Stimulated activated memory B cell treated with anti-CD40 and anti-IgM and Interleukin-4, amounts not matched to agents 10 μg/mL and 1 μg/mL and 100 μg/mL, for 72 hours (primary cell): ENCODE measurements at regions not wholly inside any gene's neighbourhood (a gene's known extent, or its start where the extent isn't known, plus 50 kb on each side); places are given as distances from the start of the nearest gene placed in this dataset.
"Not testable (repeated sequence)": the region's sequence is repeated elsewhere in the genome, so short reads cannot be mapped to it uniquely, and the experiment has no call there.

Source experiments
- ATAC-seq: fragments of 150-1000 bp; cut with Tn5 transposase; 2 replicates; pipeline ENCODE4 v1.10.0; 2021
- H3K27ac Mint-ChIP-seq: one replicate; pipeline ENCODE4 v1.8.0; 2022; ENCODE audit warnings: mild to moderate bottlenecking, mixed read lengths
- H3K27me3 Mint-ChIP-seq: one replicate; pipeline ENCODE4 v1.8.0; 2022; ENCODE audit warnings: mixed read lengths
- H3K36me3 Mint-ChIP-seq: one replicate; pipeline ENCODE4 v1.8.0; 2022; ENCODE audit warnings: mixed read lengths
- H3K4me1 Mint-ChIP-seq: one replicate; pipeline ENCODE4 v1.8.0; 2022; ENCODE audit warnings: mixed read lengths
- H3K4me3 Mint-ChIP-seq: one replicate; pipeline ENCODE4 v1.8.0; 2022; ENCODE audit warnings: mild to moderate bottlenecking, moderate library complexity, mixed read lengths
- H3K9me3 Mint-ChIP-seq: one replicate; pipeline ENCODE4 v1.8.0; 2022; ENCODE audit warnings: mixed read lengths

GRCh38 chrX:45434231-45434630 lies 233.6 kb upstream of the DIPK2B start:
- no peaks in the 10 kb centered on the region for H3K9me3 Mint-ChIP-seq
- H3K4me3 Mint-ChIP-seq = no peak overlapping the region
- peaks cover 8% of the 10 kb centered on the region for H3K27me3 Mint-ChIP-seq
- no peak for ATAC-seq
- no peaks in the 10 kb centered on the region for H3K36me3 Mint-ChIP-seq
- H3K27ac Mint-ChIP-seq = no peak overlapping the region
- H3K4me1 Mint-ChIP-seq = no peaks in the 10 kb centered on the region

DNA sequence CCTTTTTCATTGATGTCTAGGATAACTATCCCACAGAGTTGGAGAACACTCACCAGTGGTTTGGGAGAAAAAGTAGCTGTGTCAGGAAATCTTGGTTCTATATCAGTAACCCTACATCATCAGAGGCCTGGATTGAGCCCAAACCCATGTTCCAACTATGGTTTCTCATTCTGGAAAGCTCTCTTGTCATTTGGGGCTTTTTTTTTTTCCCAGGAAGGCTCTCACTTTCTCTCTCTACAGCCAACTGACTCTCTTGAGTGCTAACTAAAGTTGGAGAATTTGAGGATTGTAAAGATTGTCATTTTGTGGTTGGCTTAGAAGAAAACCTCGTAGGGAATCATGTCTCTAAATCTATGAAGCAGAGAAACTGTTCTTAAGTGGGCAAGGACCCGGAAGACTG lies 228.2 kb upstream of the DIPK2B start:
- Mint-ChIP-seq H3K9me3 (no peaks in the 10 kb centered on the region), H3K4me1 (no peaks in the 10 kb centered on the region), H3K27ac (no peak overlapping the region), H3K36me3 (no peaks in the 10 kb centered on the region), H3K27me3 (peaks cover 6% of the 10 kb centered on the region), H3K4me3 (no peak overlapping the region)
- ATAC-seq = no peak

GRCh38 chrX:45424326-45424725 lies 223.7 kb upstream of the DIPK2B start:
- no peaks in the 10 kb centered on the region for H3K9me3 Mint-ChIP-seq
- H3K36me3 Mint-ChIP-seq = no peaks in the 10 kb centered on the region
- no peaks in the 10 kb centered on the region for H3K4me1 Mint-ChIP-seq
- no peaks in the 10 kb centered on the region for H3K27me3 Mint-ChIP-seq
- no peak overlapping the region for H3K4me3 Mint-ChIP-seq
- ATAC-seq = no peak
- no peak overlapping the region for H3K27ac Mint-ChIP-seq

DNA sequence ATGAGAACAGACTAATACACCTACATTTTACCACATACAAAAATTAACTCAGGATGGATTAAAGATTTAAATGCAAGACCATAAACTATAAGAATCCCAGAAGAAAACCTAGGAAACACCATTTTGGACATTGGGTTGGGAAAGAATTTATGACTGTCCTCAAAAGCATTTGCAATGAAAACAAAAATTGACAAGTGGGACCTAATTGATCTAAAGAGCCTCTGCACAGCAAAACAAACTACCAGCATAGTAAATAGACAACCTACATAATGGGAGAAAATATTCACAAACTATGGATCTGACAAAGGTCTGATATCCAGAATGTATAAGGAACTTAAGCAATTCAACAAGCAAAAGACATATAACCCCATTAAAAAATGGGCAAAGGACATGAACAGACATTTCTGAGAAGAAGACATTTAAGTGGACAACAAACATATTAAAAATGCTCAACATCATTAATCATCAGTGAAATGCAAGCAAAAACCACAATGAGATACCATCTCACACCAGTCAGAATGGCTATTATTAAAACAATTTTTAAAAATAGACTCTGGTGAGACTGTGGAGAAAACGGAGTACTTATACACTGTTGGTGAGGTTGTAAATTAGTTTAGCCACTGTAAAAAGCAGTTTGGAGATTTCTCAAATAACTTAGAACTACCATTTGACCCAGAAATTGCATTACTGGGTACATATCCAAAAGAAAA lies 221.7 kb upstream of the DIPK2B start:
- no peaks in the 10 kb centered on the region for H3K9me3 Mint-ChIP-seq
- H3K27me3 Mint-ChIP-seq = peaks cover 2% of the 10 kb centered on the region
- no peaks in the 10 kb centered on the region for H3K36me3 Mint-ChIP-seq
- H3K4me3 Mint-ChIP-seq = no peak overlapping the region
- no peaks in the 10 kb centered on the region for H3K4me1 Mint-ChIP-seq
- no peak overlapping the region for H3K27ac Mint-ChIP-seq
- no peak for ATAC-seq

GRCh38 chrX:45421806-45422205 lies 221.1 kb upstream of the DIPK2B start:
- no peaks in the 10 kb centered on the region for H3K9me3 Mint-ChIP-seq
- peaks cover 8% of the 10 kb centered on the region for H3K27me3 Mint-ChIP-seq
- H3K4me3 Mint-ChIP-seq = no peak overlapping the region

GRCh38 chrX:45404206-45404605 lies 203.5 kb upstream of the DIPK2B start:
- no peak for ATAC-seq
- Mint-ChIP-seq H3K36me3 (no peaks in the 10 kb centered on the region), H3K27me3 (no peaks in the 10 kb centered on the region), H3K9me3 (peaks cover 6% of the 10 kb centered on the region), H3K27ac (no peak overlapping the region), H3K4me1 (no peaks in the 10 kb centered on the region), H3K4me3 (no peak overlapping the region)

More at GRCh38 chrX:45421806-45422205, 221.1 kb upstream of the DIPK2B start:
- ATAC-seq = no peak
- no peak overlapping the region for H3K27ac Mint-ChIP-seq
- no peaks in the 10 kb centered on the region for H3K36me3 Mint-ChIP-seq
- no peaks in the 10 kb centered on the region for H3K4me1 Mint-ChIP-seq

- H3K36me3 Mint-ChIP-seq = no peaks in the 10 kb centered on the region
Observed at GRCh38 chrX:45401923-45402322, 201.2 kb upstream of the DIPK2B start.

GRCh38 chrX:45400951-45401725 lies 200.5 kb upstream of the DIPK2B start:
- not testable (repeated sequence) for H3K27me3 Mint-ChIP-seq, H3K4me3 Mint-ChIP-seq, H3K4me1 Mint-ChIP-seq, H3K27ac Mint-ChIP-seq, ATAC-seq, H3K9me3 Mint-ChIP-seq, H3K36me3 Mint-ChIP-seq

More at GRCh38 chrX:45401923-45402322, 201.2 kb upstream of the DIPK2B start:
- ATAC-seq = no peak
- Mint-ChIP-seq H3K4me1 (no peaks in the 10 kb centered on the region), H3K9me3 (peaks cover 6% of the 10 kb centered on the region), H3K27me3 (no peaks in the 10 kb centered on the region), H3K27ac (no peak overlapping the region), H3K4me3 (no peak overlapping the region)

DNA sequence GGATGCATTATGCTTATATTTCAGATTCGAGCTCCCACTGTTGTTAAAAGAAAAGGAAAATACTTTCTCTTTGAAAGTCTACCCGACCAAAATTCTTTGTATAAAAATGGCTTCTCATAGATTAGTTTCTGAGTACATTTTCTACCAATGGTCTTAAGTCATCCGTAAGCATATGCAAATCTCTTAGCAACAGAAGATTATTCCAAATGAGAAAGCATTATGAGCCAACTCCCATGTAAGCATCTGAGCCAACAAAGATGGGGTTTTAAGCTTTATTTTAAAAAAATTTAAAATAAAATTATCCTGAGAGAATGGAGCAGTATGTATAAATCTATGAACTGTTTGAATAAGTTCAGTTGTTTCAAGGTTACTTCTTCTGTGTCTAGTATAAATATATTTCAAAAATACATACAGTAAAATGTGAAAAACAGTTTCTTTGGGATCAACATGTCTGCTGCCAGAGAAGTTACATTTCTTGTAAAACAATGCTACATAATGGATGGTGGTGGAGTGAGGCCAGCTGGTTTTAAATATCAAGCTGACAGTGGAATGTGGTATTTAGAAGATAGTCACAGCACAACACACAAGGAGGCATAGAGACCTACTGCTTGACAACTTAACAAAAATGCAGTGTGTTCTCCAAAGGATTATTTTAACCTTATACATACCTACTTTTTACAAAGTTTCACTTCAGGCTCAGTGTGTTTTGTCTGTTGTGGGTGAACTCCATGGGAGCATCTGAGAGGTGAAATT lies 199.5 kb upstream of the DIPK2B start:
- no peaks in the 10 kb centered on the region for H3K27me3 Mint-ChIP-seq
- no peak overlapping the region for H3K27ac Mint-ChIP-seq
- ATAC-seq = no peak
- H3K4me3 Mint-ChIP-seq = no peak overlapping the region
- no peaks in the 10 kb centered on the region for H3K36me3 Mint-ChIP-seq
- no peaks in the 10 kb centered on the region for H3K9me3 Mint-ChIP-seq
- no peaks in the 10 kb centered on the region for H3K4me1 Mint-ChIP-seq

DNA sequence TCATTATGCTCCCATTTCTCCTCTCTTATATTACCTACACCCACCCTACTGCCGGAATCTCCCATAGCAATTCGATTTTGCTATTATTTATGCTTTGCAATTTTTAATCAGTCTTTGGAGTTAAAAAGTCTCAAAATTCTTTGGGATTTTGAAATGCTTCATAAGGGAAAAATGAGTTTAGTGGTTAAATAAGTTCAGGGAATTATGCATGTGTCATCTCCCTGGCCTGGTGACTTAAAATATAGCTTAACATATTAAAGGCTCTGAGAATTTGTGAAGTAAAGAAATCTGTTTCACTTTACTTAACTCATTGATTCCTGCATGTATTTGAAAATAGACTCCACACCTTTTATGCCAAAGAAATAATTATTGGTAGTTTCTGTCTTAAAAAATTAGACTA lies 185.1 kb upstream of the DIPK2B start:
- Mint-ChIP-seq H3K4me3 (no peak overlapping the region), H3K9me3 (peaks cover 4% of the 10 kb centered on the region), H3K4me1 (no peaks in the 10 kb centered on the region), H3K27ac (no peak overlapping the region), H3K36me3 (no peaks in the 10 kb centered on the region), H3K27me3 (no peaks in the 10 kb centered on the region)
- no peak for ATAC-seq

DNA sequence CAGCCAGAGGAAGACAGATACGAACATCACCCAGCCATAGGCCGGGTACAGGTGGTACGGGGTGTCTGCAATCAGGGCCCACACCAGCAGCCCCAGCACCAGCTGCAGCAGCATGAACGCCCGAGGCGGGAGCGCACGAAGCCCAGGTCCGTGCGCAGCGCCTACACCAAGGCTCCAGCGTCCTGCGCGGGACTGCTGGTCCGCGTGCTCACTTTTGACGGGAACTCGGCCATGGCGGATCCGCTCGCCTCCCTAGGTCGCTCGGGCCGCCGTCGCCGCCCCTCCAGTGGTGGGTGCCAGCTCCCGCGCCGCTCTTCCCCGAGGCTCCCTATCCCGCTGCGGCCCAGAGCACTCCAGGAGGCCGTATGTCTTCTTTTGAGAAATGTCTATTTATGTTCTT lies 181.2 kb upstream of the DIPK2B start:
- ATAC-seq = no peak
- no peaks in the 10 kb centered on the region for H3K27me3 Mint-ChIP-seq
- no peak overlapping the region for H3K4me3 Mint-ChIP-seq
- H3K4me1 Mint-ChIP-seq = no peaks in the 10 kb centered on the region
- no peak overlapping the region for H3K27ac Mint-ChIP-seq
- H3K9me3 Mint-ChIP-seq = no peaks in the 10 kb centered on the region
- H3K36me3 Mint-ChIP-seq = no peaks in the 10 kb centered on the region

DNA sequence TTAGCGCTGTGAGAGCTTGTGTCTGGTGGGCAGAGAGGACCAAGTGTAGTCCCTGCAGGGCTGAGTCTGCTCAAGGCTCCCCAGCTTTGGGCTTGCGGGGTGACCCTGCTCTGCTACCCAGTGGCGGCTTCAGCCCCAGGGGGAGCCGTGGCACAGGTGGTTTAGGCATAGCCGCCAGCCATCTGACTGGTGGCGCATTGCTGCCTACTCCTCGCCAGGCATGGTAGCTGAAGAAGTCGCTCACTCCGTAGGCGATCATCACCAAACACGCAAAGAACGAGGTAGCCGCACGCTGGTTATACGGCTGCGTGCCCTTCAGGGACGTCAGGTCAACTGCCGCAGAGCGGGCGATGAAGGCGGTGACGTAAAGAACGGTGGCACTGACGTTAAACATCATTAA lies 180.7 kb upstream of the DIPK2B start:
- no peaks in the 10 kb centered on the region for H3K4me1 Mint-ChIP-seq
- H3K36me3 Mint-ChIP-seq = no peaks in the 10 kb centered on the region
- ATAC-seq = no peak
- H3K27me3 Mint-ChIP-seq = no peaks in the 10 kb centered on the region
- no peaks in the 10 kb centered on the region for H3K9me3 Mint-ChIP-seq
- no peak overlapping the region for H3K27ac Mint-ChIP-seq
- no peak overlapping the region for H3K4me3 Mint-ChIP-seq

GRCh38 chrX:45379236-45379635 lies 178.6 kb upstream of the DIPK2B start:
- Mint-ChIP-seq H3K27ac (no peak overlapping the region), H3K4me3 (no peak overlapping the region), H3K36me3 (no peaks in the 10 kb centered on the region), H3K27me3 (peaks cover under 1% of the 10 kb centered on the region), H3K9me3 (no peaks in the 10 kb centered on the region), H3K4me1 (no peaks in the 10 kb centered on the region)
- no peak for ATAC-seq

DNA sequence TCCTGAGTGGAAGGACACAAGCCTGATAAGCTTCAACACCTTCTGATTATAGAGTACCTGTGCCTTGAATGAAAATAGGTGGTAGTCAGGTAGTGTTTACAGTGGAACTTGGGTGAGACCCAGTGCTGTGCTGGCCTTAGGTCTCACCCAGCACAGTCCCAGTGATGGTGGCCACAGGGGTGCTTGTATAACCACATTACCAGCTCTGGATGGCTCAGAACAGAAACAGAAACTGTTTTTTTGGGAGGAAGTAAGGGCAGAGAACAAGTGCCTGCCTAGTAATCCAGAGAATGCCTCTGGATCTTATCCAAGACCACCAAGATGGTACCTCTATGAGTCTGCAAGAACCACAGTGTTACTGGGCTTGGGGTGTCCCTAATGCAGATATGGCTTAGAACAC lies 171.5 kb upstream of the DIPK2B start:
- no peak for ATAC-seq
- Mint-ChIP-seq H3K27me3 (peaks cover 10% of the 10 kb centered on the region), H3K4me1 (no peaks in the 10 kb centered on the region), H3K9me3 (peaks cover 19% of the 10 kb centered on the region), H3K4me3 (no peak overlapping the region), H3K36me3 (no peaks in the 10 kb centered on the region), H3K27ac (no peak overlapping the region)

DNA sequence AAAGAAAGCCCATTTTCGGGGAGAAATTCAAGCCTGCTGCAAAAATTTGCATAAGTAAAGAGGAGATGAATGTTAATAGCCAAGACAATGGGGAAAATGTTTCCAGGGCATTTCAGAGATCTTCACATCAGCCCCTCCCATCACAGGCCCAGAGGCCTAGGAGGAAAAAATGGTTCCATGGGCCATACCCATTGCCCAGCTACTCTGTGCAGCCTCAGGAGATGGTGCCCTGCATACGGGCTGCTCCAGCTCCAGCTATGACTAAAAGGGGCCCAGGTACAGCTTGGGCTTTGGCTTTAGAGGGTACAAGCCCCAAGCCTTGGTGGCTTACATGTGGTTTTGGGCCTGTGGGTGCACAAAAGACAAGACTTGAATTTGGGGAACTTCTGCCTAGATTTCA lies 168.0 kb upstream of the DIPK2B start:
- no peaks in the 10 kb centered on the region for H3K36me3 Mint-ChIP-seq
- H3K4me1 Mint-ChIP-seq = no peaks in the 10 kb centered on the region
- H3K9me3 Mint-ChIP-seq = peaks cover 16% of the 10 kb centered on the region
- H3K27me3 Mint-ChIP-seq = peaks cover 4% of the 10 kb centered on the region
- no peak overlapping the region for H3K27ac Mint-ChIP-seq
- ATAC-seq = no peak
- H3K4me3 Mint-ChIP-seq = no peak overlapping the region
